Suprapubic skin (tissue), 4 donors: ENCODE measurements at regions not wholly inside any gene's neighbourhood (a gene's known extent, or its start where the extent isn't known, plus 50 kb on each side); places are given as distances from the start of the nearest gene placed in this dataset.

Experiments
- DNase-seq, 2 donors: peaks; one replicate each; pipeline ENCODE4 v3.0.0-alpha.2; 2019; ENCODE audit warnings: low spot score in 2 of 2
- H3K27ac ChIP-seq: fragments of 200-600 bp; sonication (generic); one replicate; pipeline ENCODE4 v1.5.1; 2019
- H3K27me3 ChIP-seq: fragments of 200-600 bp; sonication (generic); one replicate; pipeline ENCODE4 v1.5.1; 2019
- H3K36me3 ChIP-seq: fragments of 200-600 bp; sonication (generic); one replicate; pipeline ENCODE4 v1.5.1; 2019
- H3K4me1 ChIP-seq: fragments of 200-600 bp; sonication (generic); one replicate; pipeline ENCODE4 v1.5.1; 2019
- H3K4me3 ChIP-seq: fragments of 200-600 bp; sonication (generic); one replicate; pipeline ENCODE4 v1.5.1; 2019; ENCODE audit warnings: mild to moderate bottlenecking
- H3K9me3 ChIP-seq: fragments of 200-600 bp; sonication (generic); one replicate; pipeline ENCODE4 v1.5.1; 2019
- EP300 ChIP-seq: sonication (generic); formaldehyde crosslinking; IDR thresholded peaks from one replicate; pipeline ENCODE4 v1.6.1; 2017; ENCODE audit warnings: antibody characterized with exemption
- POLR2A ChIP-seq, 2 donors: fragments of 450-650 bp; IDR thresholded peaks; one replicate each; pipeline ENCODE4 v1.6.1; 2017; ENCODE audit warnings: antibody characterized with exemption in 2 of 2, mild to moderate bottlenecking in 2 of 2, moderate library complexity in 2 of 2
- POLR2AphosphoS5 ChIP-seq, 3 donors: sonication (generic); formaldehyde crosslinking; IDR thresholded peaks; one replicate each; pipeline ENCODE4 v1.6.1; 2017; ENCODE audit warnings: antibody characterized with exemption in 3 of 3
- WGBS: methylation state at CpG from one replicate; pipeline ENCODE4 v1.1.5; 2018; 5-methylcytosine and 5-hydroxymethylcytosine counted together
- TF ChIP-seq, protein P1 (sequence below), 2 donors: fragments of 200-600 bp in 1 of 2; fragments of 450-650 bp in 1 of 2; sonication (generic) in 1 of 2; IDR thresholded peaks; one replicate each; pipeline ENCODE4 v1.5.1; 2016 to 2019; ENCODE audit warnings: antibody characterized with exemption in 2 of 2, mild to moderate bottlenecking in 1 of 2, moderate library complexity in 1 of 2

DNA sequence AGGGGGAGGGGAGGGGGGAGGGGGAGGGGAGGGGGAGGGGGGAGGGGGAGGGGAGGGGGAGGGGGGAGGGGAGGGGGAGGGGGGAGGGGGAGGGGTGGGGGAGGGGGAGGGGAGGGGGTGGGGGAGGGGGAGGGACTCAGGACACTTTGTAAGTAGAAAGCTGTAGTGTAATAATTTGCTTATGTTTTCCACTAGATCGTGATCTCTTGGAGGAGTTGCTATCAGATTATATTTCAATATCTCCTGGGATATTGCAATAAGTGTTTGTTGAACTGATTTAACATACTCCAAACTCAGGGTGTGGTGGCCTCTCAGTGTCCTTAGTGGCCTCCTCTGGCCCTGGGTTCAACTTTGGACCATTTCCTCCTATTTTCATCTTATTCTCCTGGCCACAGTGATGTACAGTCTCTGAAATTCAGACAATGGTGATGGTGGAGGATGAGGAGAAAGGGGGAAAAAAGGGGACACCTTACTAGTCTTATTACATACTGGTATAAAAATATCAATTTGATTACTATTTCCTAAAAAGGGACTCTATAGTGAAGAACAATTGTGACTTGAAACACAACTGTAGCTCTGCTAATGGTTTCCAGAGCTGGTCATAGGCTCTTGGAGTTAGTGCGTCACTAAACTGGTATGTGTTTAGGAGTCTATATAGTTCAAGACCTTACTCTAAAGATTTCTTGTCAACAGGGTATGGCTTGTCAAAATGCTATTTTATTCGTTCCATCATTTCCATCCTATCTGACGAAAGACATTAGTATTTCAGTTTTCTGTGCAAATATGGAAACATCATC is 89.6 kb downstream of the DDX1 start:
- TF ChIP-seq, protein P1, sequence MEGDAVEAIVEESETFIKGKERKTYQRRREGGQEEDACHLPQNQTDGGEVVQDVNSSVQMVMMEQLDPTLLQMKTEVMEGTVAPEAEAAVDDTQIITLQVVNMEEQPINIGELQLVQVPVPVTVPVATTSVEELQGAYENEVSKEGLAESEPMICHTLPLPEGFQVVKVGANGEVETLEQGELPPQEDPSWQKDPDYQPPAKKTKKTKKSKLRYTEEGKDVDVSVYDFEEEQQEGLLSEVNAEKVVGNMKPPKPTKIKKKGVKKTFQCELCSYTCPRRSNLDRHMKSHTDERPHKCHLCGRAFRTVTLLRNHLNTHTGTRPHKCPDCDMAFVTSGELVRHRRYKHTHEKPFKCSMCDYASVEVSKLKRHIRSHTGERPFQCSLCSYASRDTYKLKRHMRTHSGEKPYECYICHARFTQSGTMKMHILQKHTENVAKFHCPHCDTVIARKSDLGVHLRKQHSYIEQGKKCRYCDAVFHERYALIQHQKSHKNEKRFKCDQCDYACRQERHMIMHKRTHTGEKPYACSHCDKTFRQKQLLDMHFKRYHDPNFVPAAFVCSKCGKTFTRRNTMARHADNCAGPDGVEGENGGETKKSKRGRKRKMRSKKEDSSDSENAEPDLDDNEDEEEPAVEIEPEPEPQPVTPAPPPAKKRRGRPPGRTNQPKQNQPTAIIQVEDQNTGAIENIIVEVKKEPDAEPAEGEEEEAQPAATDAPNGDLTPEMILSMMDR (IDR thresholded peaks at IDR 0.05) = no peak
- TF ChIP-seq POLR2AphosphoS5 (IDR thresholded peaks at IDR 0.05) = no peak
- no peak for TF ChIP-seq EP300
- no peak for TF ChIP-seq POLR2A (IDR thresholded peaks at IDR 0.05)
- no peak for DNase-seq
- Histone ChIP-seq H3K9me3 (no peaks in the 10 kb centered on the region), H3K4me1 (no peaks in the 10 kb centered on the region), H3K36me3 (no peaks in the 10 kb centered on the region), H3K4me3 (no peak overlapping the region), H3K27me3 (no peaks in the 10 kb centered on the region), H3K27ac (no peak overlapping the region)
- 85% methylated on average over 4 of the region's 4 CpGs for WGBS

DNA sequence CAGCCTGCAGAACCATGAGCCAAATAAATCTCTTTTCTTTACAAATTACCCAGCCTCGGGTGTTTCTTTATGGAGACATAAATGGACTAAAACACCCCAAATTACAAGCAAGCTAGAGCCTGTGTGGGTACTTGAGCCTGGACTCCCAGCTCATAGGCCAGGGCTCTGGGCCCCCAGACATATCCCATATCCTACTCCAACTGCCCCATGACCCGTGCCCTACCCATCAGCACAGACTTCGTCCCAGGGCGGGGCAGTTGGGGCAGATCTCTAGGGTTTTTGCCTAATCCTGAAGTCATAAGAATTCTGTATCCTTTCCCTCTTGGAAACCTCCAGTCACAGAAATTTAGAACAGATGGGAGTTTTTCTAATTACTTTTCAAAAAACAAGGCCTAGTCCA is 90.7 kb downstream of the DDX1 start:
- Histone ChIP-seq H3K27me3 (peaks cover 2% of the 10 kb centered on the region), H3K27ac (no peak overlapping the region), H3K36me3 (no peaks in the 10 kb centered on the region), H3K4me1 (no peaks in the 10 kb centered on the region), H3K4me3 (no peak overlapping the region), H3K9me3 (no peaks in the 10 kb centered on the region)
- TF ChIP-seq EP300 = no peak
- TF ChIP-seq, protein P1 (IDR thresholded peaks at IDR 0.05) = no peak
- TF ChIP-seq POLR2AphosphoS5 (IDR thresholded peaks at IDR 0.05) = no peak
- no peak for TF ChIP-seq POLR2A (IDR thresholded peaks at IDR 0.05)
- 60% methylated on average over 4 of the region's 4 CpGs for WGBS
- no peak for DNase-seq

DNA sequence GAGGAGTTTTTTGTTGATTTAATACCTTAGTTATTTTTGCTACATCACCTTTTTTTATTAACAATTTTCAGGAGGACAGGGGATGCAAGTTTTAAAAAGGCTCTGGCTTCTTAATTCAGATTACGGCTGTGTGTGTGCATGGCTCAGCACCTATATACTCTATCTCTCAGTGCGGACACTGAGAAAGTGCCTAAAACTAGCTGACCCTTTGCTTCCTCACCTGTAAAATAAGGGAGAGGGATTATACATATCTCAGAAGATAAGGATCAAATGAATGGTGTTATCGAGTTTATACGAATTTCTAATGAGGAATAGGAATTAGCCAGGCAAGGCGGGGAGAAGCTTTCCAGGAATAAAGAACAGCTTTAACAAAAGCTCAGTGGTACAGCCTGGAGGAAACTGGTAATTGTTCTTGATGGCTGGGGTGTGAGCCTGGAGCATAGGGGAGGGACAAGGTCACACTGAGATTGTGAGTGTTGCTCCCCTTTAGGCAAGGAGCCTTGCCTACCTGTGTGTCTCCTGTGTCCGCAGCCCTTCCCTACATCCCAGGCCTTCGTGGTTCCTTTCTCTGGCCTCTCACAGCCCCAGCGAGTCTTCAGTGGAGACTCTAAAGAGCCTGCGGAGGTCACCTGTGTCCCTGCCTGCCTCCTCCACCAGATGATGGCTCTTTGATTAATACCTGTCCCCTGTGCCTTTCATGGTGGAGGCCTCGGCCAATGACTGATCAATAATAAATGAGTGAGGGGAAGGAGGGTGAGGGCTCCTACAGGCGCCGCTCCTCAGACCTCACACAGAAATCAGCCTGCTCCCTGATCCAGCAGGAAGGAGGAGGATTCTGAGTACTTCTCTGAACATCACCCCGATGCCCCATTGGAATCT is 92.7 kb downstream of the DDX1 start:
- Histone ChIP-seq H3K4me3 (no peak overlapping the region), H3K36me3 (no peaks in the 10 kb centered on the region), H3K4me1 (no peaks in the 10 kb centered on the region), H3K9me3 (no peaks in the 10 kb centered on the region), H3K27ac (no peak overlapping the region), H3K27me3 (peaks cover 2% of the 10 kb centered on the region)
- DNase-seq = no peak
- TF ChIP-seq EP300 (no peak), POLR2AphosphoS5 (IDR thresholded peaks at IDR 0.05) (no peak), POLR2A (IDR thresholded peaks at IDR 0.05) (no peak)
- TF ChIP-seq, protein P1 (IDR thresholded peaks at IDR 0.05) = no peak
- WGBS = 83% methylated on average over 13 of the region's 13 CpGs

DNA sequence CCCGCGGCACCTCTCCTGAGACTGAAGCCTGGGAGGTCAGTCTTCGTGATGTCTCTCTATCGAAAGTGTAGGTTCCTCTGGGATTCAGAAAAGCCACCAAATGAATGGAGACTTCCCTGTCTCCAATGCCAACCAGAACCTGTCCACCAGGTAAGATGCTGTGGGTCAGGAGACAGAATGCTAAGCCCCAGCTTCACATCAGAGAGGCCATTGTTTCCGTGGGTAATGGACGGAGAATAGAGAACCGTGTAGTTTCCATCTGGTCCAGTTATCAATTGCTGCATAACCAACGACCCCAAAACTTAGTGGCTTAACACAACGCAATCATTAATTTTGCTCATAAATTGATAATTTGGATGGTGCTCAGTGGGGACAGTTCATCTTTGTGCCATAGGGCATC is 93.5 kb downstream of the DDX1 start:
- H3K4me3 ChIP-seq = no peak overlapping the region
- H3K27me3 ChIP-seq = peaks cover 2% of the 10 kb centered on the region
- 95% methylated on average over 9 of the region's 9 CpGs for WGBS
- H3K36me3 ChIP-seq = no peaks in the 10 kb centered on the region
- DNase-seq = no peak
- H3K4me1 ChIP-seq = no peaks in the 10 kb centered on the region
- no peaks in the 10 kb centered on the region for H3K9me3 ChIP-seq
- no peak overlapping the region for H3K27ac ChIP-seq
- TF ChIP-seq, protein P1 (IDR thresholded peaks at IDR 0.05) = no peak
- TF ChIP-seq POLR2AphosphoS5 (IDR thresholded peaks at IDR 0.05) (no peak), POLR2A (IDR thresholded peaks at IDR 0.05) (no peak), EP300 (no peak)

DNA sequence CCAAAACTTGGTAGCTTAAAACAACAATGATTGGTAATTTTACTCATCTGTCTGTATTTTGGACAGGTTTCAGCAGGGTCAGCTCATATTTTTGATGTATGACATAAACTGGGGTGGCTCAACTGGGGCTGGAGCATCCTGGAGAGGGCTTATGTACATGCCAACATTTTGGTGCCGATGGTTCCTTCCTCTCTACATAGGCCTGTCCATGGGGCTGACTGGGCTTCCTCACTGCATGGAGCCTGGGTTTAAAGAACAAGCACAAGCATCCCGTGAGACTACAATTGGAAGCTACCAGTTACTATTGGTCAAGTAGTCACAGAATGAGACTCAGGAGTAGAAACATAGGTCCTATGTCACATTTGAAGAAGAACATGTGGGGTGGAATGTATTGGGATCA is 95.0 kb downstream of the DDX1 start:
- no peak for DNase-seq
- 100% methylated on average over 2 of the region's 2 CpGs for WGBS
- Histone ChIP-seq H3K27ac (no peak overlapping the region), H3K36me3 (no peaks in the 10 kb centered on the region), H3K4me1 (no peaks in the 10 kb centered on the region), H3K9me3 (no peaks in the 10 kb centered on the region), H3K27me3 (peaks cover 2% of the 10 kb centered on the region), H3K4me3 (no peak overlapping the region)
- TF ChIP-seq POLR2AphosphoS5 (IDR thresholded peaks at IDR 0.05) (no peak), POLR2A (IDR thresholded peaks at IDR 0.05) (no peak), EP300 (no peak)
- TF ChIP-seq, protein P1 (IDR thresholded peaks at IDR 0.05) = no peak
